ENCODE measurements at regions not wholly inside any gene's neighbourhood (a gene's known extent, or its start where the extent isn't known, plus 50 kb on each side); places are given as distances from the start of the nearest gene placed in this dataset.

GRCh38 chr19:13669780-13670355 lies 94.5 kb upstream of the MRI1 start (continued):
- TF ChIP-seq, protein P1, sequence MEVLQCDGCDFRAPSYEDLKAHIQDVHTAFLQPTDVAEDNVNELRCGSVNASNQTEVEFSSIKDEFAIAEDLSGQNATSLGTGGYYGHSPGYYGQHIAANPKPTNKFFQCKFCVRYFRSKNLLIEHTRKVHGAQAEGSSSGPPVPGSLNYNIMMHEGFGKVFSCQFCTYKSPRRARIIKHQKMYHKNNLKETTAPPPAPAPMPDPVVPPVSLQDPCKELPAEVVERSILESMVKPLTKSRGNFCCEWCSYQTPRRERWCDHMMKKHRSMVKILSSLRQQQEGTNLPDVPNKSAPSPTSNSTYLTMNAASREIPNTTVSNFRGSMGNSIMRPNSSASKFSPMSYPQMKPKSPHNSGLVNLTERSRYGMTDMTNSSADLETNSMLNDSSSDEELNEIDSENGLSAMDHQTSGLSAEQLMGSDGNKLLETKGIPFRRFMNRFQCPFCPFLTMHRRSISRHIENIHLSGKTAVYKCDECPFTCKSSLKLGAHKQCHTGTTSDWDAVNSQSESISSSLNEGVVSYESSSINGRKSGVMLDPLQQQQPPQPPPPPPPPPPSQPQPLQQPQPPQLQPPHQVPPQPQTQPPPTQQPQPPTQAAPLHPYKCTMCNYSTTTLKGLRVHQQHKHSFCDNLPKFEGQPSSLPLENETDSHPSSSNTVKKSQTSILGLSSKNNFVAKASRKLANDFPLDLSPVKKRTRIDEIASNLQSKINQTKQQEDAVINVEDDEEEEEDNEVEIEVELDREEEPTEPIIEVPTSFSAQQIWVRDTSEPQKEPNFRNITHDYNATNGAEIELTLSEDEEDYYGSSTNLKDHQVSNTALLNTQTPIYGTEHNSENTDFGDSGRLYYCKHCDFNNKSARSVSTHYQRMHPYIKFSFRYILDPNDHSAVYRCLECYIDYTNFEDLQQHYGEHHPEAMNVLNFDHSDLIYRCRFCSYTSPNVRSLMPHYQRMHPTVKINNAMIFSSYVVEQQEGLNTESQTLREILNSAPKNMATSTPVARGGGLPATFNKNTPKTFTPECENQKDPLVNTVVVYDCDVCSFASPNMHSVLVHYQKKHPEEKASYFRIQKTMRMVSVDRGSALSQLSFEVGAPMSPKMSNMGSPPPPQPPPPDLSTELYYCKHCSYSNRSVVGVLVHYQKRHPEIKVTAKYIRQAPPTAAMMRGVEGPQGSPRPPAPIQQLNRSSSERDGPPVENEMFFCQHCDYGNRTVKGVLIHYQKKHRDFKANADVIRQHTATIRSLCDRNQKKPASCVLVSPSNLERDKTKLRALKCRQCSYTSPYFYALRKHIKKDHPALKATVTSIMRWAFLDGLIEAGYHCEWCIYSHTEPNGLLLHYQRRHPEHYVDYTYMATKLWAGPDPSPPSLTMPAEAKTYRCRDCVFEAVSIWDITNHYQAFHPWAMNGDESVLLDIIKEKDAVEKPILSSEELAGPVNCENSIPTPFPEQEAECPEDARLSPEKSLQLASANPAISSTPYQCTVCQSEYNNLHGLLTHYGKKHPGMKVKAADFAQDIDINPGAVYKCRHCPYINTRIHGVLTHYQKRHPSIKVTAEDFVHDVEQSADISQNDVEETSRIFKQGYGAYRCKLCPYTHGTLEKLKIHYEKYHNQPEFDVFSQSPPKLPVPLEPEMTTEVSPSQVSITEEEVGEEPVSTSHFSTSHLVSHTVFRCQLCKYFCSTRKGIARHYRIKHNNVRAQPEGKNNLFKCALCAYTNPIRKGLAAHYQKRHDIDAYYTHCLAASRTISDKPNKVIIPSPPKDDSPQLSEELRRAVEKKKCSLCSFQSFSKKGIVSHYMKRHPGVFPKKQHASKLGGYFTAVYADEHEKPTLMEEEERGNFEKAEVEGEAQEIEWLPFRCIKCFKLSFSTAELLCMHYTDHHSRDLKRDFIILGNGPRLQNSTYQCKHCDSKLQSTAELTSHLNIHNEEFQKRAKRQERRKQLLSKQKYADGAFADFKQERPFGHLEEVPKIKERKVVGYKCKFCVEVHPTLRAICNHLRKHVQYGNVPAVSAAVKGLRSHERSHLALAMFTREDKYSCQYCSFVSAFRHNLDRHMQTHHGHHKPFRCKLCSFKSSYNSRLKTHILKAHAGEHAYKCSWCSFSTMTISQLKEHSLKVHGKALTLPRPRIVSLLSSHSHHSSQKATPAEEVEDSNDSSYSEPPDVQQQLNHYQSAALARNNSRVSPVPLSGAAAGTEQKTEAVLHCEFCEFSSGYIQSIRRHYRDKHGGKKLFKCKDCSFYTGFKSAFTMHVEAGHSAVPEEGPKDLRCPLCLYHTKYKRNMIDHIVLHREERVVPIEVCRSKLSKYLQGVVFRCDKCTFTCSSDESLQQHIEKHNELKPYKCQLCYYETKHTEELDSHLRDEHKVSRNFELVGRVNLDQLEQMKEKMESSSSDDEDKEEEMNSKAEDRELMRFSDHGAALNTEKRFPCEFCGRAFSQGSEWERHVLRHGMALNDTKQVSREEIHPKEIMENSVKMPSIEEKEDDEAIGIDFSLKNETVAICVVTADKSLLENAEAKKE (CRISPR knock-in tag; IDR thresholded peaks at IDR 0.05) = no peak
- TF ChIP-seq ETS1 (IDR thresholded peaks at IDR 0.05) (no peak), CTCF (conservative IDR thresholded peaks at IDR 0.05; ENCODE audit: low read depth in 2 of 2) (no peak), EZH2 (IDR thresholded peaks at IDR 0.05; ENCODE audit: low read depth, unreplicated experiment) (no peak), STAT1 (IDR thresholded peaks at IDR 0.05; ENCODE audit: unreplicated experiment) (no peak), ZNF114 (CRISPR knock-in tag; IDR thresholded peaks at IDR 0.05) (no peak), ZNF331 (CRISPR knock-in tag; IDR thresholded peaks at IDR 0.05; ENCODE audit: low read depth) (no peak), POLR2AphosphoS5 (IDR thresholded peaks at IDR 0.05; ENCODE audit: low read depth) (no peak), NANOG (IDR thresholded peaks at IDR 0.05; ENCODE audit: borderline replicate concordance) (no peak), EZH2phosphoT487 (IDR thresholded peaks at IDR 0.05; ENCODE audit: unreplicated experiment) (no peak), JUNB (IDR thresholded peaks at IDR 0.05; ENCODE audit: unreplicated experiment) (no peak), CREB1 (CRISPR knock-in tag; IDR thresholded peaks at IDR 0.05; ENCODE audit: low read depth) (no peak)

Measured in GM23338 (cell line).